Brain microvascular endothelial cell (primary cell): ENCODE measurements at regions not wholly inside any gene's neighbourhood (a gene's known extent, or its start where the extent isn't known, plus 50 kb on each side); places are given as distances from the start of the nearest gene placed in this dataset.

Source experiments
- DNase-seq: peaks from one replicate; pipeline ENCODE4 v3.0.0-alpha.2; 2020
- H3K27ac ChIP-seq: fragments of 250-450 bp; sonication (Bioruptor Pico); 2 replicates; pipeline ENCODE4 v1.5.1; 2020; ENCODE audit warnings: mild to moderate bottlenecking, moderate library complexity
- H3K27me3 ChIP-seq: fragments of 250-450 bp; sonication (Bioruptor Pico); replicated peaks from 2 replicates; pipeline ENCODE4 v1.5.1; 2020; ENCODE audit warnings: mild to moderate bottlenecking
- H3K36me3 ChIP-seq: fragments of 250-450 bp; sonication (Bioruptor Pico); replicated peaks from 2 replicates; pipeline ENCODE4 v1.5.1; 2020; ENCODE audit warnings: mild to moderate bottlenecking
- H3K4me3 ChIP-seq: 2 replicates; pipeline ENCODE4 v1.5.1; 2011; ENCODE audit warnings: low read depth, mild to moderate bottlenecking, control low read depth, low read length, moderate library complexity
- in situ Hi-C: cut with HindIII; loops from 2 replicates; pipeline ENCODE4 v1.10.0; 2017; ENCODE audit warnings: low sequenced_read_pairs, low pct_ligation_motif_present
- TF ChIP-seq, protein P1 (sequence below): IDR thresholded peaks from 2 replicates; pipeline ENCODE4 v1.5.1; 2011; ENCODE audit warnings: low read depth, mild to moderate bottlenecking, moderate library complexity, low read length, control low read depth, inconsistent platforms; ENCODE audit errors: missing control alignments

DNA sequence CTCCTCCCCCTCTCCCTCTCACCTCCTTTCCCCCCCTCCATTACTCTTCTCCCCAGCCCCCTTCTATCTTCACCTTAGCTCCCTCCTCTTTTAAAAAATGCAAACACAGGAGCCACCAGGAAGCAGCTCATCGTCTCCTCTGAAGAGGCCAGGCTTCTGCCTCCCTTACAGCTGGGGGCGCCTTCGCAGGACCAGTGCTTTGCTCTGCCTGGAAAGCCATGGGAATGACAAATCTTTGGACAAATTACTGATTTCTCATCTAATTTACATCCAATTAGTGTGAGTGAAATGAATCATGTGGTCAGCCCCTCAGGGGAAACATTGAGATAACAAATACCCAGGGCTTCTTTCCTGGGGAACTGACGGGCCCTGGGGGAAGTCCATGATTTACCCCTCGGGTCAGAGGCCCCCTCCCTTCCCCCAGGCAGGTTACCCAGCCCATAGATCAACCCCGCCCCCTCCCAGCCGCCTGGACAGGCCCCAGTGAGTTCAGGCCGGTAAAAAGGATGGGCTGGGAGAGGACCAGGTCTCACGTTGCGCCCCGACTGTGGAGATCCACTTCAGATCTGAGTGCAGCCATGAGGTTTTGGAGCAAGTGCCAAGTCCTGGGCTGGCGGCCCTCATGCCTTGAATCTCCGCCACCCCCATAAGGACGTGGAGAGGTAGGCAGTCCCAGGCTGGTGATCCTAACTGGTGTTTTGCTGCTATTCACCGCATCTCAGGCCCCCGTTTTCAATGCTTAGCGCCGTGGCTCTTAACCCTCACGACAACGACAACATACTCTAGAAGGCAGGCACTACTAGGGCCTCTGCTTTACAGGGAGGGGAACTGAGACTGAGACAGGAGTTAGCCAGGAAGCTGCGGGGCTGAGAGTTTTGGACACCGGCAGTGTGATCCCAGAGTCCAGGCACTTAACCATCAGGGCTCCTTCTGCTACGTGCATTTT, 300.8 kb downstream of the RRAGC start:
- TF ChIP-seq, protein P1, sequence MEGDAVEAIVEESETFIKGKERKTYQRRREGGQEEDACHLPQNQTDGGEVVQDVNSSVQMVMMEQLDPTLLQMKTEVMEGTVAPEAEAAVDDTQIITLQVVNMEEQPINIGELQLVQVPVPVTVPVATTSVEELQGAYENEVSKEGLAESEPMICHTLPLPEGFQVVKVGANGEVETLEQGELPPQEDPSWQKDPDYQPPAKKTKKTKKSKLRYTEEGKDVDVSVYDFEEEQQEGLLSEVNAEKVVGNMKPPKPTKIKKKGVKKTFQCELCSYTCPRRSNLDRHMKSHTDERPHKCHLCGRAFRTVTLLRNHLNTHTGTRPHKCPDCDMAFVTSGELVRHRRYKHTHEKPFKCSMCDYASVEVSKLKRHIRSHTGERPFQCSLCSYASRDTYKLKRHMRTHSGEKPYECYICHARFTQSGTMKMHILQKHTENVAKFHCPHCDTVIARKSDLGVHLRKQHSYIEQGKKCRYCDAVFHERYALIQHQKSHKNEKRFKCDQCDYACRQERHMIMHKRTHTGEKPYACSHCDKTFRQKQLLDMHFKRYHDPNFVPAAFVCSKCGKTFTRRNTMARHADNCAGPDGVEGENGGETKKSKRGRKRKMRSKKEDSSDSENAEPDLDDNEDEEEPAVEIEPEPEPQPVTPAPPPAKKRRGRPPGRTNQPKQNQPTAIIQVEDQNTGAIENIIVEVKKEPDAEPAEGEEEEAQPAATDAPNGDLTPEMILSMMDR: no peak
- Histone ChIP-seq H3K27me3 (peaks cover 5% of the 10 kb centered on the region), H3K27ac (no peak overlapping the region), H3K4me3 (no peak overlapping the region), H3K36me3 (no peaks in the 10 kb centered on the region)
- DNase-seq: no peak
- in situ Hi-C loops: no loop called here

DNA sequence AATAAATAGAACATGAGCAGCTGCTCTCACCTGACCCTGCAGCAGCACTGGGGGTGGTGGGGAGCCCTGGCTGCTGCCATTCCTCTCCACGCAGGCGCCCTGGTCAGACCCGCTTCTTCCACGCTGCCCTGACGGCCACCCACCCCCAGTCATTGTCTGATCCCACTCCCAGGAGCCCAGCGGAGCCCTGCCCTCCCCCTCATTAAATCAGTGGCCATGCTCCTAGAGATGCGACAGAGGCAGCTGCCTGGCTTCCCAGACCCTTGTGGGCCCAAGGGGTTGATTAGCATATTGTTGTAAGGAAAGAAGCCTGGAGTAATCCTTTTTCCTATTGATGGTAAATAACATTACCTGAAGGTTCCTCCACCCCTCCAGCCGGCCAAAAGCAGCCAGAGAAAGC, 301.5 kb downstream of the RRAGC start:
- H3K27me3 ChIP-seq: peaks cover 5% of the 10 kb centered on the region
- H3K27ac ChIP-seq: no peak overlapping the region
- H3K36me3 ChIP-seq: no peaks in the 10 kb centered on the region
- TF ChIP-seq, protein P1: no peak
- in situ Hi-C loops: no loop called here
- no peak overlapping the region for H3K4me3 ChIP-seq
- no peak for DNase-seq

DNA sequence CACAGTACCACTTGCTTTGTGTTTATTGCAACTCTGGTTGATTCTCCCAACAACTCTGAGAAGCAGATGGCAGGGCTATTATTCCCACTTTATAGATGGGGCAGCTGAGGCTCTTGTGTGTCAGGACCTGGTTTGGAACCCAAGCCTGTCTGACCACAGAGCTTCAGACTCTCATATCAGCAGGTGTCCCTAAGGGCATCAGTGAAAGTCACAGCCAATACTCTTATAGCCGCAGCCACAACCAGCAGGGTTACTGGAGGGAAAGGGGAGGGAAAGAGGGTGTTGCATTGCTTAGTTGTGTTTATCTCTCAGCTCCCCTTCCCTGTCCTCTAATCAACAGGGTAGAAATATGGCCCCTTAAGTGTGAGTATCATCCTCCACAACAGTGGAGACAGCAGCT, 304.0 kb downstream of the RRAGC start:
- TF ChIP-seq, protein P1: no peak
- no peak overlapping the region for H3K27ac ChIP-seq
- H3K4me3 ChIP-seq: no peak overlapping the region
- in situ Hi-C loops: no loop called here
- no peak for DNase-seq
- H3K36me3 ChIP-seq: no peaks in the 10 kb centered on the region
- peaks cover 5% of the 10 kb centered on the region for H3K27me3 ChIP-seq

DNA sequence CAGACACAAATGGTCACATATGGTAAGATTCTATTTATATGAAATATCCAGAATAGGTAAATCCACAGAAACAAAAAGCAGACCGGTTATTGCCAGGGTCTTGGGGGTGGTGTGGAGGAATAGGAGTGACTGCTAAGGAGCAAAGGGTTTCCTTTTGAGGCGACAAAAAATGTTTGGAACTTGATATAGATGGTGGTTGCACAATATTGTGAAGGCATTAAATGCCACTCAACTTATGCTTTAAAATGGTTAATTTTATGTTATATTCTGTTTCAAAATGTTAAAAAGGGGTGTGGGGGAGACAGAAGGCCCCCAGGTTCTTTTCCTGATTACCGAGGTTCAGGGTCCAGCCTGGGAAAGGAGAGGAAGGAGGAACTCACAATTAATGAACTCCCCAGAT, 304.4 kb downstream of the RRAGC start:
- peaks cover 5% of the 10 kb centered on the region for H3K27me3 ChIP-seq
- in situ Hi-C loops: no loop called here
- H3K36me3 ChIP-seq: no peaks in the 10 kb centered on the region
- DNase-seq: no peak
- no peak overlapping the region for H3K4me3 ChIP-seq
- no peak overlapping the region for H3K27ac ChIP-seq
- TF ChIP-seq, protein P1: no peak

DNA sequence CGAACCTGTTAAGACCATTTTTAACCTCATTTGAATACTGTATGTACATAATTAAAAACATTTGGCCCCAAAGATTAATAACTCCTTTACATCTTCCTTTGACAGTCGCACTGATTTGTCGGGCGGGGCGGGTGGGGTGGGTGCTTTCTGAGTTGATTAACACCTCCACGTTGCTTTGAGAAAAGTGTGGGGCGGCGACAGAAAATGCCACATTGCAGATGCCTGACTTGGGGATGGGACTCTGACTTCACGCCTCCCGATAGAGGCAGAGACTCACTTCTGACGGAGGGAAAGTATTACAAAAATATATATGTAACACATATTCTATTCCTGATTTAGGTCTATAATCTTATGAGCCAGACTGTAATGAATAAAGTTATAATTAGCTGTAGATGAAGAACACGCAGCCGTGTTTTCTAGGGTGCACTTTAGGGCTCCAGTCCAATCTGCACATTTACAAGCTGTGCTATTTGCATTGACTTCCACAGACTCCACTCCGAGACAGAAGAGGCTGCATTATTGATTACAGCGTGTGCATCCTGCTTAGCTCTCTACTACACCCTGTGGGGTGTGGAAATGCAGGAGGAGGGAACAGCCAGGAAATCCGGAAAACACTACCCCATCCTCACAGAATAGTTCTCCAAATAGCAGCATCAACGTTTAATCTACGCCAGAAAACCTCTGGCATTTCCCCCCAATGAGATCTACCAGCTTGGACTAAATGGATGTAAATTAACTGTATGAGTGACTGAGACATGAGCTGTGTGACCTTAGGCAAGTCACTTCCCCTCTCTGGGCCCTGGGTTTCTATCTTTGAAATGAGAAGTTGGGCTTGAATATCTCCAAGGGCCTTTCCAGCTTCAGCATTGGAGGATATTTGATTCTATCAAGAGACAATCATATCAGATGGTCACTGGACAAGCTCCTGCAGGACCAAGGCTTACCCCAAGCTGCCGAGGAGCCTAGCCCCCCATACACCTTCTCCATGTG, 308.0 kb downstream of the RRAGC start:
- DNase-seq: no peak
- H3K27me3 ChIP-seq: no peaks in the 10 kb centered on the region
- no peak overlapping the region for H3K27ac ChIP-seq
- no peaks in the 10 kb centered on the region for H3K36me3 ChIP-seq
- TF ChIP-seq, protein P1: no peak
- no peak overlapping the region for H3K4me3 ChIP-seq
- in situ Hi-C loops: no loop called here
